Right lobe of liver (tissue), 4 donors: ENCODE measurements at regions not wholly inside any gene's neighbourhood (a gene's known extent, or its start where the extent isn't known, plus 50 kb on each side); places are given as distances from the start of the nearest gene placed in this dataset.

Experiments
- POLR2A ChIP-seq: fragments of 450-650 bp; IDR thresholded peaks from one replicate; pipeline ENCODE4 v1.6.1; 2017; ENCODE audit warnings: antibody characterized with exemption, mild to moderate bottlenecking
- TF ChIP-seq, protein P1 (sequence below), 4 donors: fragments of 200-600 bp in 3 of 4; fragments of 450-650 bp in 1 of 4; IDR thresholded peaks; one replicate each; pipeline versions ENCODE4 v1.5.1 to v1.8.0; 2016 to 2022; ENCODE audit warnings: antibody characterized with exemption in 4 of 4, mild to moderate bottlenecking in 2 of 4
- donor health status: DM: no; HTN: no; CAD: no.
- donor health status: DM: no; HTN: no; CAD: no.
- donor health status: DM: no; HTN: yes; CAD: no.

DNA sequence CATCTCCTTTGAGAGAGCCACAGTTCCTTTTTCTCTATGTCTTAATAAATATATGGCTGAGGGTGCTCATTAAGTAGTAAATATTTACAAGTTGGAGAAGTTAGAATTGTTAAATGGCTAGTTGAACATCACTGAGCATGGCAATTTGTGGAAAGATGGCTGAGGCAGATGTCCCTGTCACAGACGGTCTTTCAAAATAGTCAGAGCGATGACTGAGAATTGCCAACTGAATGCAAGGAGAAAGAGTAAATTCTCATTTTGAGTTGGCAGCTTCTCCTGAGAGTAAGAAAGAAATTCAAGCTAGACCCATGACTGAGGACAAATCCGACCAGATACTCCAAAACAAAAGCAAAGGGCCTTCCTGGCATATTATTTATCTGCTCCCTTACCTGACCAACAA, 617.9 kb downstream of the KCTD16 start:
- TF ChIP-seq, protein P1, sequence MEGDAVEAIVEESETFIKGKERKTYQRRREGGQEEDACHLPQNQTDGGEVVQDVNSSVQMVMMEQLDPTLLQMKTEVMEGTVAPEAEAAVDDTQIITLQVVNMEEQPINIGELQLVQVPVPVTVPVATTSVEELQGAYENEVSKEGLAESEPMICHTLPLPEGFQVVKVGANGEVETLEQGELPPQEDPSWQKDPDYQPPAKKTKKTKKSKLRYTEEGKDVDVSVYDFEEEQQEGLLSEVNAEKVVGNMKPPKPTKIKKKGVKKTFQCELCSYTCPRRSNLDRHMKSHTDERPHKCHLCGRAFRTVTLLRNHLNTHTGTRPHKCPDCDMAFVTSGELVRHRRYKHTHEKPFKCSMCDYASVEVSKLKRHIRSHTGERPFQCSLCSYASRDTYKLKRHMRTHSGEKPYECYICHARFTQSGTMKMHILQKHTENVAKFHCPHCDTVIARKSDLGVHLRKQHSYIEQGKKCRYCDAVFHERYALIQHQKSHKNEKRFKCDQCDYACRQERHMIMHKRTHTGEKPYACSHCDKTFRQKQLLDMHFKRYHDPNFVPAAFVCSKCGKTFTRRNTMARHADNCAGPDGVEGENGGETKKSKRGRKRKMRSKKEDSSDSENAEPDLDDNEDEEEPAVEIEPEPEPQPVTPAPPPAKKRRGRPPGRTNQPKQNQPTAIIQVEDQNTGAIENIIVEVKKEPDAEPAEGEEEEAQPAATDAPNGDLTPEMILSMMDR (IDR thresholded peaks at IDR 0.05): no peak
- TF ChIP-seq POLR2A: no peak
